CD14-positive monocyte (primary cell): ENCODE measurements at regions not wholly inside any gene's neighbourhood (a gene's known extent, or its start where the extent isn't known, plus 50 kb on each side); places are given as distances from the start of the nearest gene placed in this dataset.

Experiments
- DNase-seq, 3 donors: peaks; one replicate each; pipeline ENCODE4 v3.0.0-alpha.2; 2011 to 2022
- H2AFZ ChIP-seq: 2 replicates; pipeline ENCODE4 v1.6.0; 2012; ENCODE audit warnings: mild to moderate bottlenecking, low read depth, low read length, inconsistent platforms; ENCODE audit not compliant: insufficient read depth, poor library complexity, severe bottlenecking
- H3K27ac ChIP-seq, 2 donors: 1 replicate in 1 of 2; 2 replicates in 1 of 2; pipeline ENCODE4 v1.5.1; 2012 to 2013; ENCODE audit warnings: low read length in 2 of 2, control low read depth in 1 of 2, inconsistent platforms in 1 of 2, low read depth in 1 of 2, mild to moderate bottlenecking in 1 of 2
- H3K27me3 ChIP-seq, 2 donors: one replicate each; pipeline versions ENCODE4 v1.6.0 to v1.6.1; 2011 to 2013; ENCODE audit warnings: low read length in 2 of 2; ENCODE audit not compliant: control insufficient read depth in 2 of 2, insufficient read depth in 2 of 2
- H3K36me3 ChIP-seq, 2 donors: replicated peaks in 1 of 2; 1 replicate in 1 of 2; 2 replicates in 1 of 2; pipeline versions ENCODE4 v1.5.1 to v1.6.1; 2012 to 2013; ENCODE audit warnings: low read length in 2 of 2, control low read depth in 1 of 2, inconsistent platforms in 1 of 2, mild to moderate bottlenecking in 1 of 2; ENCODE audit not compliant: insufficient read depth in 2 of 2, control insufficient read depth in 1 of 2
- H3K4me1 ChIP-seq, 2 donors: 1 replicate in 1 of 2; 2 replicates in 1 of 2; pipeline versions ENCODE4 v1.5.1 to v1.6.1; 2012 to 2013; ENCODE audit warnings: low read length in 2 of 2, control low read depth in 1 of 2, inconsistent platforms in 1 of 2, mild to moderate bottlenecking in 1 of 2, moderate library complexity in 1 of 2; ENCODE audit not compliant: insufficient read depth in 2 of 2, control insufficient read depth in 1 of 2
- H3K4me2 ChIP-seq: replicated peaks from 2 replicates; pipeline ENCODE3; 2012; ENCODE audit warnings: low read length, moderate library complexity, mild to moderate bottlenecking; ENCODE audit not compliant: poor library complexity, severe bottlenecking; ENCODE audit errors: extremely low read depth
- H3K4me3 ChIP-seq, 3 experiments: fragments of 200-600 bp in 1 of 3; sonication (generic) in 1 of 3; replicated peaks in 1 of 3; 1 replicate in 2 of 3; 2 replicates in 1 of 3; pipeline ENCODE4 v1.5.1; 2011 to 2013; ENCODE audit warnings: low read length in 3 of 3, mild to moderate bottlenecking in 3 of 3, control low read depth in 2 of 3, low read depth in 2 of 3, inconsistent platforms in 1 of 3, moderate library complexity in 1 of 3
- H3K79me2 ChIP-seq: 2 replicates; pipeline ENCODE4 v1.6.0; 2012; ENCODE audit warnings: mild to moderate bottlenecking, control low read depth, inconsistent platforms, low read length, moderate library complexity; ENCODE audit not compliant: insufficient read depth
- H3K9ac ChIP-seq: 2 replicates; pipeline ENCODE4 v1.6.0; 2017; ENCODE audit warnings: low read length, mild to moderate bottlenecking; ENCODE audit not compliant: insufficient read depth, poor library complexity, severe bottlenecking
- H3K9me3 ChIP-seq, 2 donors: replicated peaks in 1 of 2; 1 replicate in 1 of 2; 2 replicates in 1 of 2; pipeline versions ENCODE4 v1.5.1 to v1.6.1; 2012 to 2013; ENCODE audit warnings: low read length in 2 of 2, control low read depth in 1 of 2; ENCODE audit not compliant: control insufficient read depth in 1 of 2, insufficient read depth in 1 of 2
- H4K20me1 ChIP-seq: 2 replicates; pipeline ENCODE4 v1.6.0; 2012; ENCODE audit warnings: mild to moderate bottlenecking, low read length, control low read depth, moderate library complexity; ENCODE audit not compliant: insufficient read depth
- H3K27ac Mint-ChIP-seq, 7 donors: one replicate each; pipeline ENCODE4 v1.8.0; 2020; ENCODE audit warnings: mild to moderate bottlenecking in 7 of 7, mixed read lengths in 7 of 7, moderate library complexity in 6 of 7, inconsistent platforms in 2 of 7
- H3K27me3 Mint-ChIP-seq, 3 donors: one replicate each; pipeline ENCODE4 v1.8.0; 2021 to 2022; ENCODE audit warnings: low read depth in 3 of 3, mild to moderate bottlenecking in 3 of 3, mixed read lengths in 3 of 3, moderate library complexity in 3 of 3, inconsistent platforms in 1 of 3
- H3K36me3 Mint-ChIP-seq, 2 donors: one replicate each; pipeline ENCODE4 v1.8.0; 2020; ENCODE audit warnings: mixed read lengths in 2 of 2, inconsistent platforms in 1 of 2, mild to moderate bottlenecking in 1 of 2
- H3K4me1 Mint-ChIP-seq: one replicate; pipeline ENCODE4 v1.8.0; 2020; ENCODE audit warnings: mild to moderate bottlenecking, mixed read lengths
- H3K4me3 Mint-ChIP-seq, 2 donors: one replicate each; pipeline ENCODE4 v1.8.0; 2020; ENCODE audit warnings: mild to moderate bottlenecking in 2 of 2, mixed read lengths in 2 of 2, moderate library complexity in 1 of 2
- H3K9me3 Mint-ChIP-seq, 7 donors: one replicate each; pipeline ENCODE4 v1.8.0; 2020 to 2022; ENCODE audit warnings: mixed read lengths in 7 of 7, mild to moderate bottlenecking in 6 of 7, moderate library complexity in 6 of 7, inconsistent platforms in 2 of 7
- CTCF ChIP-seq: fragments of 200-600 bp; IDR thresholded peaks from one replicate; pipeline ENCODE4 v1.8.0; 2022; ENCODE audit warnings: antibody characterized with exemption, mild to moderate bottlenecking
- WGBS: methylation state at CpG from one replicate; pipeline ENCODE4 v1.1.5; 2013; ENCODE audit warnings: missing lambda C conversion rate; ENCODE audit not compliant: insufficient coverage; 5-methylcytosine and 5-hydroxymethylcytosine counted together
- intact Hi-C, 2 donors: fragments of 100-400 bp; cut with micrococcal nuclease; formaldehyde crosslinking; loops; one replicate each; pipeline versions ENCODE4 v1.15.0 to v1.15.1; 2023

- no peaks in the 10 kb centered on the region for H3K36me3 Mint-ChIP-seq
- intact Hi-C loops = no loop called here
- Histone ChIP-seq H4K20me1 (no peaks in the 10 kb centered on the region), H3K36me3 (no peaks in the 10 kb centered on the region), H3K79me2 (no peaks in the 10 kb centered on the region), H3K9ac (no peak overlapping the region), H3K4me3 (no peak overlapping the region), H3K4me1 (no peaks in the 10 kb centered on the region), H2AFZ (no peak overlapping the region), H3K4me2 (no peak overlapping the region), H3K9me3 (no peaks in the 10 kb centered on the region), H3K27me3 (no peaks in the 10 kb centered on the region), H3K27ac (no peak overlapping the region)
- peaks cover 2 to 12% (median 4%) of the 10 kb centered on the region in 3 donors for H3K27me3 Mint-ChIP-seq
- DNase-seq = no peak
- no peak for TF ChIP-seq CTCF
- no peak overlapping the region for H3K4me3 Mint-ChIP-seq
- H3K27ac Mint-ChIP-seq = no peak overlapping the region
- no CpG with 5 or more reads among the region's 6 CpGs for WGBS
- H3K4me1 Mint-ChIP-seq = no peaks in the 10 kb centered on the region
- H3K9me3 Mint-ChIP-seq = peaks cover 0 to 4% (median 0%) of the 10 kb centered on the region in 7 donors
These were observed 413.2 kb downstream of the CDH26 start for GRCh38 chr20:60371384-60371783.

- peaks cover 0 to 4% (median 0%) of the 10 kb centered on the region in 7 donors for H3K9me3 Mint-ChIP-seq
- DNase-seq = no peak
These were observed 414.1 kb downstream of the CDH26 start for GRCh38 chr20:60372275-60372674.

More at GRCh38 chr20:60372275-60372674, 414.1 kb downstream of the CDH26 start:
- no peak overlapping the region for H3K27ac Mint-ChIP-seq
- H3K36me3 Mint-ChIP-seq = no peaks in the 10 kb centered on the region
- H3K4me1 Mint-ChIP-seq = no peaks in the 10 kb centered on the region
- H4K20me1 ChIP-seq = no peaks in the 10 kb centered on the region
- no peak overlapping the region for H3K4me2 ChIP-seq
- no peak overlapping the region for H3K4me3 Mint-ChIP-seq
- H3K4me1 ChIP-seq = no peaks in the 10 kb centered on the region
- no peaks in the 10 kb centered on the region for H3K9me3 ChIP-seq
- H3K9ac ChIP-seq = no peak overlapping the region
- H3K27me3 ChIP-seq = no peaks in the 10 kb centered on the region
- H3K36me3 ChIP-seq = no peaks in the 10 kb centered on the region
- no peak for TF ChIP-seq CTCF
- H3K4me3 ChIP-seq = no peak overlapping the region
- no peak overlapping the region for H2AFZ ChIP-seq
- 100% methylated on average over 1 of the region's 1 CpG for WGBS
- H3K79me2 ChIP-seq = no peaks in the 10 kb centered on the region
- peaks cover 0 to 12% (median 0%) of the 10 kb centered on the region in 3 donors for H3K27me3 Mint-ChIP-seq
- H3K27ac ChIP-seq = no peak overlapping the region
- intact Hi-C loops = no loop called here
